HG03521 (cell line): ENCODE measurements at regions not wholly inside any gene's neighbourhood (a gene's known extent, or its start where the extent isn't known, plus 50 kb on each side); places are given as distances from the start of the nearest gene placed in this dataset.
"Not testable (repeated sequence)": the region's sequence is repeated elsewhere in the genome, so short reads cannot be mapped to it uniquely, and the experiment has no call there.

ENCODE experiments used
- ATAC-seq: cut with Tn5 transposase; IDR thresholded peaks from one replicate; pipeline ENCODE4 v1.9.1; 2021; ENCODE audit warnings: mild to moderate bottlenecking, moderate library complexity; ENCODE audit not compliant: unreplicated experiment

- no peak for ATAC-seq
Observed at GRCh38 chr9:7313389-7313788, 486.2 kb downstream of the DMAC1 start.

GRCh38 chr9:7309051-7309450 is 490.5 kb downstream of the DMAC1 start:
- not testable (repeated sequence) for ATAC-seq

GRCh38 chr9:7305677-7306076 is 493.9 kb downstream of the DMAC1 start:
- no peak for ATAC-seq

- no peak for ATAC-seq
Observed at GRCh38 chr9:7304627-7304995, 495.0 kb downstream of the DMAC1 start.

GRCh38 chr9:7303907-7304626 is 495.5 kb downstream of the DMAC1 start:
- no peak for ATAC-seq

GRCh38 chr9:7300484-7300883 is 499.1 kb downstream of the DMAC1 start:
- peak; percentile 35 for ATAC-seq

- ATAC-seq: peak; percentile 95
Observed at GRCh38 chr9:7298123-7298522, 501.5 kb downstream of the DMAC1 start.

- no peak for ATAC-seq
Observed at GRCh38 chr9:7297521-7297920, 502.1 kb downstream of the DMAC1 start.

GRCh38 chr9:7293091-7293490 is 506.5 kb downstream of the DMAC1 start:
- ATAC-seq: no peak

- no peak for ATAC-seq
Observed at GRCh38 chr9:7289773-7290172, 509.8 kb downstream of the DMAC1 start.

- no peak for ATAC-seq
Observed at GRCh38 chr9:7287986-7288385, 511.6 kb downstream of the DMAC1 start.

GRCh38 chr9:7287065-7287464 is 512.5 kb downstream of the DMAC1 start:
- no peak for ATAC-seq

GRCh38 chr9:7286101-7286500 is 513.5 kb downstream of the DMAC1 start:
- ATAC-seq: no peak

- no peak for ATAC-seq
Observed at GRCh38 chr9:7285199-7285598, 514.4 kb downstream of the DMAC1 start.

GRCh38 chr9:7284517-7284916 is 515.1 kb downstream of the DMAC1 start:
- no peak for ATAC-seq

- ATAC-seq: no peak
Observed at GRCh38 chr9:7284117-7284516, 515.5 kb downstream of the DMAC1 start.

GRCh38 chr9:7273575-7273974 is 515.8 kb downstream of the KDM4C start:
- no peak for ATAC-seq

- ATAC-seq: no peak
Observed at GRCh38 chr9:7266911-7267595, 509.3 kb downstream of the KDM4C start.

- ATAC-seq: no peak
Observed at GRCh38 chr9:7265181-7265580, 507.4 kb downstream of the KDM4C start.

GRCh38 chr9:7259544-7260241 is 501.9 kb downstream of the KDM4C start:
- ATAC-seq: no peak

- ATAC-seq: no peak
Observed at GRCh38 chr9:7258688-7259396, 501.1 kb downstream of the KDM4C start.
